PC-9 (cell line): ENCODE measurements at regions not wholly inside any gene's neighbourhood (a gene's known extent, or its start where the extent isn't known, plus 50 kb on each side); places are given as distances from the start of the nearest gene placed in this dataset.

Source experiments
- BruUV-seq: library from RNA; stranded (reverse); fragments of 400-500 nt; replicated peaks from 2 replicates; lab custom pipeline; 2021; lab: Mats Ljungman, UMichigan
- CTCF ChIA-PET: fragments of 300-600 bp; sonication (Branson Sonifier 250); formaldehyde crosslinking; loops from one replicate; lab custom pipeline; 2022; ENCODE audit warnings: antibody characterized with exemption; lab: Charles Lee
- POLR2A ChIA-PET: fragments of 300-600 bp; sonication (Branson Sonifier 250); formaldehyde crosslinking; loops from one replicate; lab custom pipeline; 2022; ENCODE audit warnings: antibody characterized with exemption; ENCODE audit not compliant: unreplicated experiment; lab: Charles Lee
- DNase-seq, 2 experiments: peaks; one replicate each; pipeline versions ENCODE4 v3.0.0 to v3.0.0-alpha.2; 2015 to 2022; ENCODE audit warnings: mixed read lengths in 1 of 2
- H2AFZ ChIP-seq: fragments of 200-600 bp; sonication (generic); 2 replicates; pipeline ENCODE4 v1.8.1; 2017; ENCODE audit warnings: antibody characterized with exemption
- H3F3A ChIP-seq: fragments of 200-600 bp; sonication (generic); 2 replicates; pipeline ENCODE4 v1.8.1; 2017; ENCODE audit warnings: antibody characterized with exemption, mild to moderate bottlenecking, low read depth; ENCODE audit not compliant: insufficient read depth
- H3K27ac ChIP-seq: fragments of 200-600 bp; sonication (generic); 2 replicates; pipeline ENCODE4 v1.6.1; 2016; ENCODE audit warnings: mixed run types
- H3K27me3 ChIP-seq: fragments of 200-600 bp; sonication (generic); 2 replicates; pipeline ENCODE4 v1.6.1; 2016; ENCODE audit warnings: low read depth, mixed run types; ENCODE audit not compliant: insufficient read depth
- H3K36me3 ChIP-seq: fragments of 200-600 bp; sonication (generic); 2 replicates; pipeline ENCODE4 v1.6.1; 2016; ENCODE audit warnings: low read depth, mixed run types
- H3K4me1 ChIP-seq: fragments of 200-600 bp; sonication (generic); replicated peaks from 2 replicates; pipeline ENCODE4 v1.6.1; 2016; ENCODE audit warnings: mixed run types; ENCODE audit not compliant: insufficient read depth
- H3K4me2 ChIP-seq: fragments of 200-600 bp; sonication (generic); 2 replicates; pipeline ENCODE4 v1.6.1; 2017; ENCODE audit warnings: mixed run types
- H3K4me3 ChIP-seq: fragments of 200-600 bp; sonication (generic); 2 replicates; pipeline ENCODE4 v1.6.1; 2016; ENCODE audit warnings: mixed run types
- H3K79me2 ChIP-seq: fragments of 200-600 bp; sonication (generic); 2 replicates; pipeline ENCODE4 v1.6.1; 2017; ENCODE audit warnings: low read depth, mixed run types
- H3K9me2 ChIP-seq: fragments of 200-600 bp; sonication (generic); 2 replicates; pipeline ENCODE4 v1.8.1; 2017; ENCODE audit warnings: mild to moderate bottlenecking; ENCODE audit not compliant: insufficient read depth
- H3K9me3 ChIP-seq: fragments of 200-600 bp; sonication (generic); 2 replicates; pipeline ENCODE4 v1.8.1; 2016; ENCODE audit warnings: low read depth; ENCODE audit not compliant: insufficient read depth
- H4K20me1 ChIP-seq: fragments of 200-600 bp; sonication (generic); 2 replicates; pipeline ENCODE4 v1.8.1; 2017; ENCODE audit not compliant: insufficient read depth
- EZH2 ChIP-seq: fragments of 200-600 bp; sonication (generic); IDR thresholded peaks from 2 replicates; pipeline ENCODE4 v1.8.0; 2017; ENCODE audit warnings: antibody characterized with exemption, low read depth
- intact Hi-C: fragments of 100-400 bp; cut with micrococcal nuclease; formaldehyde crosslinking; loops from one replicate; pipeline ENCODE4 v1.10.0; 2022; ENCODE audit not compliant: unreplicated experiment
- TF ChIP-seq, protein P1 (sequence below): fragments of 200-600 bp; sonication (generic); conservative IDR thresholded peaks from 2 replicates; pipeline ENCODE4 v1.6.1; 2017; ENCODE audit warnings: mixed run types, antibody characterized with exemption, mild to moderate bottlenecking, moderate library complexity

DNA sequence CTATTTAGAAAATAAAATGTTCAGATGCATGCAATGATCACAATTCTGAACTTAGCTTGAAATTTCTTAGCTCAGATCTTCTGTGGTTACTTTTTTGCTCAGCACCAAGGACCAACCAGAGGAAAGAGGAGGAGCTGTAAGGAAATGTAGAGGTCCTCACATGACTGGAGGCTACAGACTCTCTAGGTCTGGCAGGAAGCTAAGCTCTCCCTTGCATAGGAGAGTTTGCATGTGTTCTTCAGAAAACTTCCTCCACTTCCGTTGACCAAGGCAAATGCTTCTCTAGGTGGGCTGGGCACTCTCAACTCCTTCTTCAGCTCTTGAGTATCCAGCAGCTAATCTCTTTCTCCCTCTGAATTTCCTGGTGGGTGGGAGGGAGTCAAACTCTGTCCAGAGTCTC, 119.6 kb downstream of the BTC start:
- Histone ChIP-seq H4K20me1 (no peaks in the 10 kb centered on the region), H3K9me3 (no peaks in the 10 kb centered on the region; the same call in 1 of the 2 replicates), H3K27me3 (no peaks in the 10 kb centered on the region), H3K27ac (no peak overlapping the region), H3K4me2 (no peak overlapping the region), H2AFZ (no peak overlapping the region), H3F3A (no peaks in the 10 kb centered on the region), H3K36me3 (no peaks in the 10 kb centered on the region), H3K4me3 (no peak overlapping the region), H3K9me2 (no peaks in the 10 kb centered on the region), H3K79me2 (no peaks in the 10 kb centered on the region), H3K4me1 (peaks cover 11% of the 10 kb centered on the region; the same call in 1 of the 2 replicates)
- intact Hi-C loops: loop anchor here (1.0 to 10.0 kb wide), 3 partner anchors 297 to 490 kb away; no protein-coding TSS in a partner anchor
- DNase-seq: no peak
- no TSS peak for BruUV-seq
- ChIA-PET CTCF (interaction anchor here (0.5 to 1.0 kb wide), 2 partner anchors 10 to 486 kb away, joined by 8 read pairs; no protein-coding TSS in a partner anchor), POLR2A (interaction anchor here (0.6 kb wide), 1 partner anchor 226 kb away, joined by 3 read pairs; no protein-coding TSS in a partner anchor)
- TF ChIP-seq, protein P1, sequence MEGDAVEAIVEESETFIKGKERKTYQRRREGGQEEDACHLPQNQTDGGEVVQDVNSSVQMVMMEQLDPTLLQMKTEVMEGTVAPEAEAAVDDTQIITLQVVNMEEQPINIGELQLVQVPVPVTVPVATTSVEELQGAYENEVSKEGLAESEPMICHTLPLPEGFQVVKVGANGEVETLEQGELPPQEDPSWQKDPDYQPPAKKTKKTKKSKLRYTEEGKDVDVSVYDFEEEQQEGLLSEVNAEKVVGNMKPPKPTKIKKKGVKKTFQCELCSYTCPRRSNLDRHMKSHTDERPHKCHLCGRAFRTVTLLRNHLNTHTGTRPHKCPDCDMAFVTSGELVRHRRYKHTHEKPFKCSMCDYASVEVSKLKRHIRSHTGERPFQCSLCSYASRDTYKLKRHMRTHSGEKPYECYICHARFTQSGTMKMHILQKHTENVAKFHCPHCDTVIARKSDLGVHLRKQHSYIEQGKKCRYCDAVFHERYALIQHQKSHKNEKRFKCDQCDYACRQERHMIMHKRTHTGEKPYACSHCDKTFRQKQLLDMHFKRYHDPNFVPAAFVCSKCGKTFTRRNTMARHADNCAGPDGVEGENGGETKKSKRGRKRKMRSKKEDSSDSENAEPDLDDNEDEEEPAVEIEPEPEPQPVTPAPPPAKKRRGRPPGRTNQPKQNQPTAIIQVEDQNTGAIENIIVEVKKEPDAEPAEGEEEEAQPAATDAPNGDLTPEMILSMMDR: no peak
- TF ChIP-seq EZH2: no peak

DNA sequence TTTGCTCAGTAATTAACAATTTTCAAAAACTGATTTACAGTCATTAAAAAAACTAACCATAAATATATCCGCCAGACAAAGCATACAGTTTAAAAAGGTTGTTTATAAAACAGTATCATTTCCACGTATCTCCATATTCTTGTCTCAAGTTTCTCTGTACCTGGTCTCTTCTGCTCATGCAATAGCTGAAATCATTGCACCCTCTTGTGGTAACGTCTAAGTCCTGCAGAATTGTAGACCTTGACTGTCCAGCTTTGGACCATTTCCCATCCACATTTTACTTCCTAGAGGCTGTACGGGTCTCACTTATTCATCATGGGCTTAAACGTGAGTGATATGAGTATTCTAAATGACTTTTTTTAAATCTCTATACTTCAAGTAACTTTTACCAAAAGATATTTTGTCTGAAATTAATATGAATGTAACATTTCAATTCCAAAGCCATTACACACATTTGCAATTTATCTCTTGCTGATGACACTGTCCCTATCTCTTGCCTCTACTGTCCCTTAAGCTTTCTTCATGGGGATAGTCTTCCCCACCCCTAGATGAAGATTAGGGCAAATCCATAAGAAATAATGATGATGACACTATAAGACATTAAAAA, 118.5 kb downstream of the BTC start:
- peaks cover 6% of the 10 kb centered on the region; the same call in 1 of the 2 replicates for H3K4me1 ChIP-seq
- TF ChIP-seq, protein P1: peak; percentile 75
- TF ChIP-seq EZH2: no peak
- CTCF ChIA-PET: interaction anchor here (1.5 kb wide), 1 partner anchor 118 kb away, joined by 10 read pairs; the partner anchor contains the start of gene BTC
- no peaks in the 10 kb centered on the region for H3K27me3 ChIP-seq
- no peak for DNase-seq
- H3K9me2 ChIP-seq: no peaks in the 10 kb centered on the region
- intact Hi-C loops: loop anchor here (1.0 to 10.0 kb wide), 3 partner anchors 298 to 491 kb away; no protein-coding TSS in a partner anchor
- H3K27ac ChIP-seq: no peak overlapping the region
- no peak overlapping the region for H3K4me2 ChIP-seq
- POLR2A ChIA-PET: no interaction called here
- H3K79me2 ChIP-seq: no peaks in the 10 kb centered on the region
- H3K36me3 ChIP-seq: no peaks in the 10 kb centered on the region
- no peak overlapping the region for H2AFZ ChIP-seq
- no peaks in the 10 kb centered on the region; the same call in 1 of the 2 replicates for H3K9me3 ChIP-seq
- H3K4me3 ChIP-seq: no peak overlapping the region
- no TSS peak for BruUV-seq
- H3F3A ChIP-seq: no peaks in the 10 kb centered on the region
- H4K20me1 ChIP-seq: no peaks in the 10 kb centered on the region

DNA sequence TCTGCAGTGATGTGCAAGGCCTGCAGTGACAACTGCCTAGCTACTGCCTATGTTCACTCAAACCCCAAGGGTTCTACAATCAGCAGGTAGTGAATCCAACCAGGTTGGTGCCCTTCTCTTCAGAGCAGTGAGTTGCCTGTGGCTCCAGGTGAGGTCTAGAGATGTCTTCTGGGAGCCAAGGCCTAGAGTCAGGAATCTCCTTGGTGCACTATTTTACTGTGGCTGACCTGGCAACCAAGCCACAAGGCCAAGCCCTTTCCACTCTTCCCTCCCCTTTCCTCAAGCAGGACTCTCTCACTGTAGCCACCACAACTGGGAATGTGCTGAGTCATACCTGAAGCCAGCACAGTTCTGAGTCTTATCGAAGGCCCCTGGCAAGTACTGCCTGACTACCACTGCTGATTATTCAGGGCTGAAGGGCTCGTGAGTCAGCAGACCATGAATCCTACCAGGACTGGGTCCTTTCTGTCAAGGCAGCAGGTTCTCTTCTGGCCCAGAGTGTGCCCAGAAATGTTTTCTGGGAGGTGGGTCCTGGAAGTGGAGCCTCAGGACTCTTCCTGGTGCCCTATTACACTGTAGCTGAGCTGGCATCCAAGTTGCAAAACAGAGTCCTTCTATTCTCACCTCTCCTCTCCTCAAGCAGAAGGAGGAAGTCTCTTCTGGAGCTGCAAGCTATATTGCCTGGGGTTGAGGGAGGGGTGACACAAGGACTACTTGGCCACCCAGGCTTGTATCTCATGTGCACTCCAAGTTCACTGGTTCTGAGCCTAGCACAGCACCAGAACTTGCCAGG, 111.6 kb downstream of the BTC start:
- peaks cover 11% of the 10 kb centered on the region for H3F3A ChIP-seq
- intact Hi-C loops: loop anchor here (1.0 to 2.0 kb wide), 2 partner anchors 31 to 112 kb away; partner anchors contain the start of gene BTC
- no peaks in the 10 kb centered on the region for H3K9me2 ChIP-seq
- peak overlapping the region; percentile 38 for H3K4me2 ChIP-seq
- peak; percentile 74 to 90 for DNase-seq
- POLR2A ChIA-PET: no interaction called here
- H3K27me3 ChIP-seq: no peaks in the 10 kb centered on the region
- H3K4me1 ChIP-seq: peaks cover 22% of the 10 kb centered on the region
- no peak for TF ChIP-seq EZH2
- TF ChIP-seq, protein P1: no peak
- no peaks in the 10 kb centered on the region for H3K36me3 ChIP-seq
- H4K20me1 ChIP-seq: no peaks in the 10 kb centered on the region
- H3K27ac ChIP-seq: peak overlapping the region; percentile 78
- peak overlapping the region; percentile 20; the same call in 1 of the 2 replicates for H2AFZ ChIP-seq
- TSS peak; percentile 66 for BruUV-seq
- no peak overlapping the region for H3K4me3 ChIP-seq
- H3K79me2 ChIP-seq: no peaks in the 10 kb centered on the region
- H3K9me3 ChIP-seq: no peaks in the 10 kb centered on the region
- CTCF ChIA-PET: no interaction called here
